ENCODE measurements at regions not wholly inside any gene's neighbourhood (a gene's known extent, or its start where the extent isn't known, plus 50 kb on each side); places are given as distances from the start of the nearest gene placed in this dataset.

GRCh38 chr3:143206955-143207337 is 87.4 kb downstream of the CHST2 start:
- ATAC-seq, result peak; percentile 31; the same call in 2 of the 3 replicates
- no peak for TF ChIP-seq ISL1 (CRISPR knock-in tag; IDR thresholded peaks at IDR 0.05)
- no peak for TF ChIP-seq ESRRG (CRISPR knock-in tag; IDR thresholded peaks at IDR 0.05)
- TF ChIP-seq ZNF8 (CRISPR knock-in tag; IDR thresholded peaks at IDR 0.05), result no peak
- TF ChIP-seq CSDC2 (CRISPR knock-in tag; IDR thresholded peaks at IDR 0.05), result no peak
- TF ChIP-seq ZFP3 (CRISPR knock-in tag; IDR thresholded peaks at IDR 0.05), result no peak
- no peak for TF ChIP-seq ARNTL (CRISPR knock-in tag; IDR thresholded peaks at IDR 0.05; ENCODE audit: borderline replicate concordance, low read depth)

- peak; percentile 20; the same call in 1 of the 3 replicates for ATAC-seq
- no peak for TF ChIP-seq ZNF70 (CRISPR knock-in tag; IDR thresholded peaks at IDR 0.05)
- TF ChIP-seq BACH2 (CRISPR knock-in tag; IDR thresholded peaks at IDR 0.05; ENCODE audit: borderline replicate concordance), result no peak
- TF ChIP-seq ZFP3 (CRISPR knock-in tag; IDR thresholded peaks at IDR 0.05), result no peak
- TF ChIP-seq ZC3H10 (CRISPR knock-in tag; IDR thresholded peaks at IDR 0.05), result no peak
- no peak for TF ChIP-seq PPARA (CRISPR knock-in tag; IDR thresholded peaks at IDR 0.05; ENCODE audit: borderline replicate concordance)
- no peak for TF ChIP-seq TOX (CRISPR knock-in tag; IDR thresholded peaks at IDR 0.05; ENCODE audit: borderline replicate concordance)
- no peak for TF ChIP-seq ZNF8 (CRISPR knock-in tag; IDR thresholded peaks at IDR 0.05)
- TF ChIP-seq POU6F1 (CRISPR knock-in tag; IDR thresholded peaks at IDR 0.05; ENCODE audit: borderline replicate concordance, low read depth), result no peak
- TF ChIP-seq ZFP30 (CRISPR knock-in tag; IDR thresholded peaks at IDR 0.05), result no peak
- no peak for TF ChIP-seq SNAI2 (CRISPR knock-in tag; IDR thresholded peaks at IDR 0.05)
- no peak for TF ChIP-seq GLIS3 (CRISPR knock-in tag; IDR thresholded peaks at IDR 0.05)
- TF ChIP-seq CREB5 (CRISPR knock-in tag; IDR thresholded peaks at IDR 0.05; ENCODE audit: low read depth), result no peak
- no peak for TF ChIP-seq ZNF565 (CRISPR knock-in tag; conservative IDR thresholded peaks at IDR 0.05; ENCODE audit: low read depth)
- TF ChIP-seq CSRNP3 (CRISPR knock-in tag; IDR thresholded peaks at IDR 0.05), result no peak
- no peak for TF ChIP-seq PATZ1 (CRISPR knock-in tag; IDR thresholded peaks at IDR 0.05; ENCODE audit: borderline replicate concordance)
- TF ChIP-seq ISL1 (CRISPR knock-in tag; IDR thresholded peaks at IDR 0.05), result no peak
- TF ChIP-seq TCF4 (CRISPR knock-in tag; IDR thresholded peaks at IDR 0.05; ENCODE audit: borderline replicate concordance), result no peak
- TF ChIP-seq TSHZ2 (CRISPR knock-in tag; IDR thresholded peaks at IDR 0.05), result no peak
Measured at GRCh38 chr3:143207338-143207961, 87.9 kb downstream of the CHST2 start.

Measured in SK-N-SH treated with all-trans-retinoic acid at 6 μM for 48 hours (cell line).